Naive thymus-derived CD8-positive, alpha-beta T cell (primary cell): ENCODE measurements at regions not wholly inside any gene's neighbourhood (a gene's known extent, or its start where the extent isn't known, plus 50 kb on each side); places are given as distances from the start of the nearest gene placed in this dataset.

Experiments used
- ATAC-seq, 2 donors: fragments of 150-1000 bp; cut with Tn5 transposase in 1 of 2; sonication (Bioruptor Pico), chemical (Tn5 transposase) in 1 of 2; 1 replicate in 1 of 2; 2 replicates in 1 of 2; pipeline ENCODE4 v1.10.0; 2021; ENCODE audit warnings: mild to moderate bottlenecking in 2 of 2, moderate library complexity in 2 of 2
- POLR2A ChIA-PET: fragments of 350-600 bp; sonication (Branson Sonifier 250); formaldehyde crosslinking; loops from one replicate; lab custom pipeline; 2021; ENCODE audit warnings: antibody characterized with exemption; lab: Charles Lee
- DNase-seq, 10 donors: peaks; one replicate each; pipeline versions ENCODE4 v3.0.0 to v3.0.0-alpha.2; 2020 to 2022
- H3K27ac Mint-ChIP-seq, 10 donors: one replicate each; pipeline ENCODE4 v1.8.0; 2020 to 2022; ENCODE audit warnings: mild to moderate bottlenecking in 10 of 10, mixed read lengths in 10 of 10, moderate library complexity in 4 of 10, inconsistent platforms in 1 of 10
- H3K27me3 Mint-ChIP-seq, 5 donors: one replicate each; pipeline ENCODE4 v1.8.0; 2021 to 2022; ENCODE audit warnings: mixed read lengths in 5 of 5
- H3K36me3 Mint-ChIP-seq, 3 donors: one replicate each; pipeline ENCODE4 v1.8.0; 2020 to 2022; ENCODE audit warnings: mixed read lengths in 3 of 3, mild to moderate bottlenecking in 2 of 3, inconsistent platforms in 1 of 3
- H3K4me1 Mint-ChIP-seq, 4 donors: one replicate each; pipeline ENCODE4 v1.8.0; 2021 to 2022; ENCODE audit warnings: mixed read lengths in 4 of 4
- H3K4me3 Mint-ChIP-seq, 10 donors: one replicate each; pipeline ENCODE4 v1.8.0; 2020 to 2022; ENCODE audit warnings: mild to moderate bottlenecking in 10 of 10, mixed read lengths in 10 of 10, moderate library complexity in 6 of 10, inconsistent platforms in 1 of 10
- H3K9me3 Mint-ChIP-seq, 9 donors: one replicate each; pipeline ENCODE4 v1.8.0; 2020 to 2022; ENCODE audit warnings: mixed read lengths in 9 of 9, mild to moderate bottlenecking in 3 of 9, inconsistent platforms in 1 of 9, moderate library complexity in 1 of 9

- Mint-ChIP-seq H3K4me3 (no peak overlapping the region), H3K36me3 (peaks cover 0 to 6% (median 3%) of the 10 kb centered on the region in 3 donors), H3K27me3 (peaks cover 0 to 3% (median 0%) of the 10 kb centered on the region in 5 donors), H3K9me3 (peaks cover 0 to 7% (median 0%) of the 10 kb centered on the region in 9 donors), H3K4me1 (no peaks in the 10 kb centered on the region), H3K27ac (no peak overlapping the region)
- ATAC-seq, result no peak
- POLR2A ChIA-PET, result no interaction called here
- DNase-seq, result no peak
Observed at GRCh38 chr3:107289354-107289753, 87.9 kb upstream of the CCDC54 start.

- POLR2A ChIA-PET, result no interaction called here
- Mint-ChIP-seq H3K27ac (no peak overlapping the region), H3K36me3 (peaks cover 0 to 15% (median 8%) of the 10 kb centered on the region in 3 donors), H3K27me3 (peaks cover 0 to 2% (median 0%) of the 10 kb centered on the region in 5 donors), H3K9me3 (peaks cover 0 to 27% (median 6%) of the 10 kb centered on the region in 9 donors), H3K4me3 (no peak overlapping the region), H3K4me1 (no peaks in the 10 kb centered on the region)
- no peak for DNase-seq
- ATAC-seq, result no peak
Observed at GRCh38 chr3:107294117-107294516, 83.1 kb upstream of the CCDC54 start.

- Mint-ChIP-seq H3K36me3 (peaks cover 0 to 10% (median 6%) of the 10 kb centered on the region in 3 donors), H3K4me1 (no peaks in the 10 kb centered on the region), H3K4me3 (no peak overlapping the region), H3K27ac (no peak overlapping the region), H3K27me3 (peaks cover 0 to 2% (median 0%) of the 10 kb centered on the region in 5 donors), H3K9me3 (peaks cover 0 to 21% (median 6%) of the 10 kb centered on the region in 9 donors)
- DNase-seq, result no peak
- POLR2A ChIA-PET, result no interaction called here
- ATAC-seq, result no peak
Observed at GRCh38 chr3:107297597-107297996, 79.6 kb upstream of the CCDC54 start.

- no peak for ATAC-seq
- Mint-ChIP-seq H3K27ac (no peak overlapping the region), H3K4me3 (no peak overlapping the region), H3K27me3 (no peaks in the 10 kb centered on the region), H3K36me3 (no peaks in the 10 kb centered on the region), H3K4me1 (no peaks in the 10 kb centered on the region), H3K9me3 (no peaks in the 10 kb centered on the region)
- DNase-seq, result no peak
- POLR2A ChIA-PET, result no interaction called here
Observed at GRCh38 chr3:107307205-107307604, 70.0 kb upstream of the CCDC54 start.

GRCh38 chr3:107308716-107309115 is 68.5 kb upstream of the CCDC54 start:
- Mint-ChIP-seq H3K4me3 (no peak overlapping the region), H3K4me1 (no peaks in the 10 kb centered on the region), H3K36me3 (no peaks in the 10 kb centered on the region), H3K27ac (no peak overlapping the region), H3K27me3 (no peaks in the 10 kb centered on the region), H3K9me3 (no peaks in the 10 kb centered on the region)
- DNase-seq, result no peak
- no peak for ATAC-seq
- POLR2A ChIA-PET, result no interaction called here

GRCh38 chr3:107309312-107309711 is 67.9 kb upstream of the CCDC54 start:
- POLR2A ChIA-PET, result no interaction called here
- Mint-ChIP-seq H3K9me3 (no peaks in the 10 kb centered on the region), H3K36me3 (no peaks in the 10 kb centered on the region), H3K27me3 (peaks cover 0 to 5% (median 0%) of the 10 kb centered on the region in 5 donors), H3K4me1 (no peaks in the 10 kb centered on the region), H3K4me3 (no peak overlapping the region), H3K27ac (no peak overlapping the region)
- DNase-seq, result no peak
- ATAC-seq, result no peak

- peaks cover 6 to 28% (median 20%) of the 10 kb centered on the region in 5 donors for H3K27me3 Mint-ChIP-seq
- no peak overlapping the region for H3K4me3 Mint-ChIP-seq
- POLR2A ChIA-PET, result no interaction called here
- H3K9me3 Mint-ChIP-seq, result no peaks in the 10 kb centered on the region
- H3K27ac Mint-ChIP-seq, result no peak overlapping the region
- no peaks in the 10 kb centered on the region for H3K36me3 Mint-ChIP-seq
- no peak for ATAC-seq
- DNase-seq, result no peak
- H3K4me1 Mint-ChIP-seq, result no peaks in the 10 kb centered on the region
Observed at GRCh38 chr3:107313711-107314110, 63.5 kb upstream of the CCDC54 start.

GRCh38 chr3:107315141-107315540 is 62.1 kb upstream of the CCDC54 start:
- Mint-ChIP-seq H3K27ac (no peak overlapping the region), H3K27me3 (peaks cover 6 to 28% (median 20%) of the 10 kb centered on the region in 5 donors), H3K9me3 (no peaks in the 10 kb centered on the region), H3K36me3 (no peaks in the 10 kb centered on the region), H3K4me1 (no peaks in the 10 kb centered on the region), H3K4me3 (no peak overlapping the region)
- POLR2A ChIA-PET, result no interaction called here
- no peak for DNase-seq
- no peak for ATAC-seq

- no peaks in the 10 kb centered on the region for H3K36me3 Mint-ChIP-seq
- POLR2A ChIA-PET, result no interaction called here
- ATAC-seq, result no peak
- no peaks in the 10 kb centered on the region for H3K4me1 Mint-ChIP-seq
- H3K27me3 Mint-ChIP-seq, result peaks cover 0 to 9% (median 3%) of the 10 kb centered on the region in 5 donors
- no peaks in the 10 kb centered on the region for H3K9me3 Mint-ChIP-seq
- DNase-seq, result no peak
- no peak overlapping the region for H3K27ac Mint-ChIP-seq
- H3K4me3 Mint-ChIP-seq, result no peak overlapping the region
Observed at GRCh38 chr3:107323723-107324122, 53.5 kb upstream of the CCDC54 start.

GRCh38 chr3:107325446-107325845 is 51.8 kb upstream of the CCDC54 start:
- Mint-ChIP-seq H3K27me3 (peaks cover 0 to 9% (median 3%) of the 10 kb centered on the region in 5 donors), H3K4me3 (no peak overlapping the region), H3K4me1 (no peaks in the 10 kb centered on the region), H3K27ac (no peak overlapping the region), H3K9me3 (no peaks in the 10 kb centered on the region), H3K36me3 (no peaks in the 10 kb centered on the region)
- POLR2A ChIA-PET, result no interaction called here
- no peak for DNase-seq
- no peak for ATAC-seq
